ENCODE measurements at regions not wholly inside any gene's neighbourhood (a gene's known extent, or its start where the extent isn't known, plus 50 kb on each side); places are given as distances from the start of the nearest gene placed in this dataset.

GRCh38 chr14:95015046-95015445, 142.3 kb downstream of the DICER1 start:
- Histone ChIP-seq H3K4me3 (ENCODE audit: low read depth, low read length, poor library complexity, severe bottlenecking) (no peak overlapping the region), H3K36me3 (ENCODE audit: insufficient read depth, low read length) (no peaks in the 10 kb centered on the region), H3K9me2 (ENCODE audit: insufficient read depth, low read length) (no peaks in the 10 kb centered on the region), H3K79me2 (ENCODE audit: insufficient read depth, low read depth, low read length) (no peaks in the 10 kb centered on the region), H3K9me3 (ENCODE audit: low read length) (no peaks in the 10 kb centered on the region), H4K20me1 (ENCODE audit: insufficient read depth, low read length) (no peaks in the 10 kb centered on the region), H2AFZ (ENCODE audit: low read length) (no peak overlapping the region), H3K27ac (ENCODE audit: low read depth, low read length, poor library complexity, severe bottlenecking) (no peak overlapping the region), H3K4me1 (ENCODE audit: insufficient read depth, low read length, poor library complexity, severe bottlenecking) (no peaks in the 10 kb centered on the region), H3K4me2 (ENCODE audit: low read length) (no peak overlapping the region)
- intact Hi-C loops (cut with micrococcal nuclease; ENCODE audit: unreplicated experiment): no loop called here
- POLR2A ChIA-PET: interaction anchor here (0.6 kb wide), 1 partner anchor 351 kb away, joined by 6 read pairs; no protein-coding TSS in a partner anchor
- BruUV-seq (replicated peaks): no TSS peak
- CTCF ChIA-PET (ENCODE audit: unreplicated experiment): no interaction called here
- TF ChIP-seq, protein P1, sequence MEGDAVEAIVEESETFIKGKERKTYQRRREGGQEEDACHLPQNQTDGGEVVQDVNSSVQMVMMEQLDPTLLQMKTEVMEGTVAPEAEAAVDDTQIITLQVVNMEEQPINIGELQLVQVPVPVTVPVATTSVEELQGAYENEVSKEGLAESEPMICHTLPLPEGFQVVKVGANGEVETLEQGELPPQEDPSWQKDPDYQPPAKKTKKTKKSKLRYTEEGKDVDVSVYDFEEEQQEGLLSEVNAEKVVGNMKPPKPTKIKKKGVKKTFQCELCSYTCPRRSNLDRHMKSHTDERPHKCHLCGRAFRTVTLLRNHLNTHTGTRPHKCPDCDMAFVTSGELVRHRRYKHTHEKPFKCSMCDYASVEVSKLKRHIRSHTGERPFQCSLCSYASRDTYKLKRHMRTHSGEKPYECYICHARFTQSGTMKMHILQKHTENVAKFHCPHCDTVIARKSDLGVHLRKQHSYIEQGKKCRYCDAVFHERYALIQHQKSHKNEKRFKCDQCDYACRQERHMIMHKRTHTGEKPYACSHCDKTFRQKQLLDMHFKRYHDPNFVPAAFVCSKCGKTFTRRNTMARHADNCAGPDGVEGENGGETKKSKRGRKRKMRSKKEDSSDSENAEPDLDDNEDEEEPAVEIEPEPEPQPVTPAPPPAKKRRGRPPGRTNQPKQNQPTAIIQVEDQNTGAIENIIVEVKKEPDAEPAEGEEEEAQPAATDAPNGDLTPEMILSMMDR (conservative IDR thresholded peaks at IDR 0.05; ENCODE audit: low read length): no peak
- no peak for TF ChIP-seq EZH2phosphoT487 (IDR thresholded peaks at IDR 0.05; ENCODE audit: borderline replicate concordance, low read depth, low read length)
- no peak for DNase-seq (ENCODE audit: low spot score)

DNA sequence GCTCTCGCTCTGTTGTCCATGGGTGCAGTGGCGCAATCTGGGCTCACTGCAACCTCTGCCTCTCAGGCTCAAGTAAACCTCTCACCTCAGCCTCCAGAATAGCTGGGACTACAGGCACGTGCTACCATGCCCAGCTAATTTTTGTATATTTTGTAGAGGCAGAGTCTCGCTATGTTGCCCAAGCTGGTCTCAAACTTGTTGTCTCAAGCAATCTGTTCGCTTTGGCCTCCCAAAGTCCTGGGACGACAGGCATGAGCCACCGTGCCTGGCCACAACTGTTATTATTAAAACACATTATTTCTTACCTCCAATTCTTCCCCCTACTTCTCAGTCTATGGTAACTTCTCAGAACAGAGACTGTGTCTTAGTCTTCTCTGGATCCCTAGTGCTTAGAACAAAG, 143.3 kb downstream of the DICER1 start:
- POLR2A ChIA-PET: interaction anchor here (0.6 kb wide), 1 partner anchor 217 kb away, joined by 3 read pairs; no protein-coding TSS in a partner anchor
- Histone ChIP-seq H2AFZ (ENCODE audit: low read length) (no peak overlapping the region), H3K36me3 (ENCODE audit: insufficient read depth, low read length) (no peaks in the 10 kb centered on the region), H3K27ac (ENCODE audit: low read depth, low read length, poor library complexity, severe bottlenecking) (no peak overlapping the region), H3K4me1 (ENCODE audit: insufficient read depth, low read length, poor library complexity, severe bottlenecking) (no peaks in the 10 kb centered on the region), H3K9me3 (ENCODE audit: low read length) (no peaks in the 10 kb centered on the region), H3K79me2 (ENCODE audit: insufficient read depth, low read depth, low read length) (no peaks in the 10 kb centered on the region), H4K20me1 (ENCODE audit: insufficient read depth, low read length) (no peaks in the 10 kb centered on the region), H3K4me2 (ENCODE audit: low read length) (no peak overlapping the region), H3K9me2 (ENCODE audit: insufficient read depth, low read length) (no peaks in the 10 kb centered on the region), H3K4me3 (ENCODE audit: low read depth, low read length, poor library complexity, severe bottlenecking) (no peak overlapping the region)
- TF ChIP-seq EZH2phosphoT487 (IDR thresholded peaks at IDR 0.05; ENCODE audit: borderline replicate concordance, low read depth, low read length): no peak
- TF ChIP-seq, protein P1 (conservative IDR thresholded peaks at IDR 0.05; ENCODE audit: low read length): no peak
- intact Hi-C loops (cut with micrococcal nuclease; ENCODE audit: unreplicated experiment): no loop called here
- BruUV-seq (replicated peaks): no TSS peak
- CTCF ChIA-PET (ENCODE audit: unreplicated experiment): interaction anchor here (0.6 kb wide), 1 partner anchor 18 kb away, joined by 3 read pairs; no protein-coding TSS in a partner anchor
- DNase-seq (ENCODE audit: low spot score): no peak

DNA sequence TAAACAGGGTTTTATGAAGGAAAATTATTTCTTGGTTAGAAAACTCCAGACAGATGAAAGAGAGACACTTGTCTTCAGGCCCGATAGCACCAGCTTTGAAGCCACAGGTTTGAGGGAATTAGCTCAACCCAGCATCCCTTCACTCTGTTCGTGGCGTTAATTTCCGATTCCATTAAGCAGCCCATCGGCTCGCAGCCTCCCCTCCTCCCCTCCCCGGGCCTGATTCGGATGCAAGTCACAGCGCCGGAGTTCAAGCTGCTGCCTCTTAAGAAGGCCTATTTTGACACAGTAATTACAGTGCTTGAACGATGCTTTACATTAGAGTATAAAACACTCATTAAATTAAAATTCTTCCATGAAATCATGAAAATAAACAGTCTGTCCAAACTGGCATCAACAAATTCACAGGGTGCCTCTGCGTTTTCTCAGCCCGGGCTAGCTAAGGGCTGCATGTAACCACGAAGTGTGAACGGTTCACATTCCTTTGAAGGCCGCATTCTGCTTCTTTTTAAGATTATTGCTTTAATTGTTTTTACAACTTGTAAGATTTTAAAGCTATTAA, 145.8 kb downstream of the DICER1 start:
- Histone ChIP-seq H3K4me3 (ENCODE audit: low read depth, low read length, poor library complexity, severe bottlenecking) (no peak overlapping the region), H3K9me2 (ENCODE audit: insufficient read depth, low read length) (no peaks in the 10 kb centered on the region), H3K4me2 (ENCODE audit: low read length) (no peak overlapping the region), H4K20me1 (ENCODE audit: insufficient read depth, low read length) (no peaks in the 10 kb centered on the region), H3K9me3 (ENCODE audit: low read length) (no peaks in the 10 kb centered on the region), H3K27ac (ENCODE audit: low read depth, low read length, poor library complexity, severe bottlenecking) (no peak overlapping the region), H3K36me3 (ENCODE audit: insufficient read depth, low read length) (no peaks in the 10 kb centered on the region), H3K4me1 (ENCODE audit: insufficient read depth, low read length, poor library complexity, severe bottlenecking) (no peaks in the 10 kb centered on the region), H3K79me2 (ENCODE audit: insufficient read depth, low read depth, low read length) (no peaks in the 10 kb centered on the region), H2AFZ (ENCODE audit: low read length) (no peak overlapping the region)
- BruUV-seq (replicated peaks): no TSS peak
- TF ChIP-seq, protein P1 (conservative IDR thresholded peaks at IDR 0.05; ENCODE audit: low read length): no peak
- TF ChIP-seq EZH2phosphoT487 (IDR thresholded peaks at IDR 0.05; ENCODE audit: borderline replicate concordance, low read depth, low read length): no peak
- DNase-seq (ENCODE audit: low spot score): no peak
- intact Hi-C loops (cut with micrococcal nuclease; ENCODE audit: unreplicated experiment): no loop called here
- ChIA-PET CTCF (ENCODE audit: unreplicated experiment) (no interaction called here), POLR2A (no interaction called here)

Data from OCI-LY7 (cell line).